ENCODE measurements at regions not wholly inside any gene's neighbourhood (a gene's known extent, or its start where the extent isn't known, plus 50 kb on each side); places are given as distances from the start of the nearest gene placed in this dataset.

GRCh38 chr14:97618401-97618800, 821.2 kb downstream of the VRK1 start:
- Histone ChIP-seq H3K4me3 (no peak overlapping the region), H3K9me3 (no peaks in the 10 kb centered on the region), H3K36me3 (no peaks in the 10 kb centered on the region), H3K27me3 (no peaks in the 10 kb centered on the region), H3K27ac (no peak overlapping the region), H3K4me1 (no peaks in the 10 kb centered on the region)
- intact Hi-C loops (cut with DNase I; ENCODE audit: low total_unique reads), result no loop called here
- no peak for DNase-seq
- TF ChIP-seq, protein P1, sequence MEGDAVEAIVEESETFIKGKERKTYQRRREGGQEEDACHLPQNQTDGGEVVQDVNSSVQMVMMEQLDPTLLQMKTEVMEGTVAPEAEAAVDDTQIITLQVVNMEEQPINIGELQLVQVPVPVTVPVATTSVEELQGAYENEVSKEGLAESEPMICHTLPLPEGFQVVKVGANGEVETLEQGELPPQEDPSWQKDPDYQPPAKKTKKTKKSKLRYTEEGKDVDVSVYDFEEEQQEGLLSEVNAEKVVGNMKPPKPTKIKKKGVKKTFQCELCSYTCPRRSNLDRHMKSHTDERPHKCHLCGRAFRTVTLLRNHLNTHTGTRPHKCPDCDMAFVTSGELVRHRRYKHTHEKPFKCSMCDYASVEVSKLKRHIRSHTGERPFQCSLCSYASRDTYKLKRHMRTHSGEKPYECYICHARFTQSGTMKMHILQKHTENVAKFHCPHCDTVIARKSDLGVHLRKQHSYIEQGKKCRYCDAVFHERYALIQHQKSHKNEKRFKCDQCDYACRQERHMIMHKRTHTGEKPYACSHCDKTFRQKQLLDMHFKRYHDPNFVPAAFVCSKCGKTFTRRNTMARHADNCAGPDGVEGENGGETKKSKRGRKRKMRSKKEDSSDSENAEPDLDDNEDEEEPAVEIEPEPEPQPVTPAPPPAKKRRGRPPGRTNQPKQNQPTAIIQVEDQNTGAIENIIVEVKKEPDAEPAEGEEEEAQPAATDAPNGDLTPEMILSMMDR (IDR thresholded peaks at IDR 0.05), result no peak

- intact Hi-C loops (cut with DNase I; ENCODE audit: low total_unique reads), result no loop called here
- Histone ChIP-seq H3K9me3 (no peaks in the 10 kb centered on the region), H3K36me3 (no peaks in the 10 kb centered on the region), H3K4me1 (no peaks in the 10 kb centered on the region), H3K27ac (no peak overlapping the region), H3K27me3 (no peaks in the 10 kb centered on the region), H3K4me3 (no peak overlapping the region)
- TF ChIP-seq, protein P1 (IDR thresholded peaks at IDR 0.05), result no peak
- no peak for DNase-seq
These were observed 821.9 kb downstream of the VRK1 start for GRCh38 chr14:97618917-97619690.

DNA sequence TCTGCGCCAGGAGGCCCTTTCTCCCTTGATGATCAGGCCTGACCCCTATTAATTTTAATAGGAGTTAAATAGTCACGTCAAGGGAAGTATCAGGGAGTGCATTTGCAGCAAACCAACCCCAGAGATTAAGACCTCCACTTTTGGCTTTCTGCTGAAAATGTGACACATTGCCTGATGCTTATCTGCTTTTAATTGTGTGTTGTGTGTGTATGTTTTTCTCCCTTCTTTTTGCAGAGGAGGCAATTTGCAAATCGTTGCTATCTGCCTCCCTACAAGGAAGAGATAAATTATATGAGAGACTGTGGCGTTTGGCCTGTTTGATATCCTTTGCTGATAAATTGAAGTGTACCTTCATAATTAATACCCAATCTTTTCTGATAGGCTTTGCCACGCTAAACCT, 822.9 kb downstream of the VRK1 start:
- no peak overlapping the region for H3K4me3 ChIP-seq
- H3K36me3 ChIP-seq, result no peaks in the 10 kb centered on the region
- TF ChIP-seq, protein P1 (IDR thresholded peaks at IDR 0.05), result no peak
- no peaks in the 10 kb centered on the region for H3K9me3 ChIP-seq
- H3K4me1 ChIP-seq, result no peaks in the 10 kb centered on the region
- intact Hi-C loops (cut with DNase I; ENCODE audit: low total_unique reads), result no loop called here
- no peaks in the 10 kb centered on the region for H3K27me3 ChIP-seq
- no peak for DNase-seq
- H3K27ac ChIP-seq, result no peak overlapping the region

DNA sequence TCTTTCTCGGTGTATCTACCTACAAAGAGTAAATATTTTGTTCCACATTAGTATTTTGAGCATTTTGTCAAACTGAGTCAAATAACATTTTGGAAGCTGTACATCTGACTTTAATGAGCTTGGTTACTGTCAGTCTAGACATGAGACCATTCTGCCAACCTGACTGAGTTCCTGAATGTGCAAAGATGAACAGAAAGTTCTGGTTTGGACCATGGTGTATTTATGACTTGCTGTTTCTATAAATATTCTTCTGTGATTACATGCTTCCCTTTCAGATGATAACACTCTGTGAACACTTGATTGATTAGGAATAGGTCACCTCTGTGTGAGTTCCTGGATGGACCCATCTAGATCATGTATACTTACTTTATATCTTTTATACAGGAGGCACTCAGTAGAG, 827.8 kb downstream of the VRK1 start:
- intact Hi-C loops (cut with DNase I; ENCODE audit: low total_unique reads), result no loop called here
- Histone ChIP-seq H3K9me3 (no peaks in the 10 kb centered on the region), H3K27ac (no peak overlapping the region), H3K4me3 (no peak overlapping the region), H3K36me3 (no peaks in the 10 kb centered on the region), H3K27me3 (no peaks in the 10 kb centered on the region), H3K4me1 (no peaks in the 10 kb centered on the region)
- TF ChIP-seq, protein P1 (IDR thresholded peaks at IDR 0.05), result no peak
- DNase-seq, result no peak

DNA sequence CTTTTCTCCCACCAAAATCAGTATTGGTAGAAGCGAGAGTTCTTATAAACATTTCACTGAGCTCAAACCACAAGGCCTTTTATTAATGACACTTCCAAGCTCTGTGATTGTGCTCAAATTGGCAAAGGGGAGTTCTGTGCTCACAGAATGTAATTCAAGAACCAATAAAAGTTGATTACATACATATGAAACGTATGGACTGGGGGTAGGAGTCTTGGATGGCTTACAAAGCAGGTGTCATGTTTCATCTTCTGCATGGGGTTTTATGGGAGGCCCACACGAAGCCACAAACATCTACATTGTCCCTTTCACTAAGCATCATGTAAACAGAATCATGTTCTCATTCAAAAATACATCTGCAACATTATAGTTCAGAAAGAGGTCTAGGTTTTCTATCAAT, 828.3 kb downstream of the VRK1 start:
- no peak overlapping the region for H3K4me3 ChIP-seq
- intact Hi-C loops (cut with DNase I; ENCODE audit: low total_unique reads), result no loop called here
- no peak overlapping the region for H3K27ac ChIP-seq
- no peak for DNase-seq
- no peaks in the 10 kb centered on the region for H3K9me3 ChIP-seq
- H3K4me1 ChIP-seq, result no peaks in the 10 kb centered on the region
- H3K27me3 ChIP-seq, result no peaks in the 10 kb centered on the region
- no peaks in the 10 kb centered on the region for H3K36me3 ChIP-seq
- TF ChIP-seq, protein P1 (IDR thresholded peaks at IDR 0.05), result no peak
